HG02884 (cell line): ENCODE measurements at regions not wholly inside any gene's neighbourhood (a gene's known extent, or its start where the extent isn't known, plus 50 kb on each side); places are given as distances from the start of the nearest gene placed in this dataset.

ENCODE experiments used
- ATAC-seq: cut with Tn5 transposase; IDR thresholded peaks from one replicate; pipeline ENCODE4 v1.9.1; 2021; ENCODE audit warnings: mild to moderate bottlenecking, moderate library complexity; ENCODE audit not compliant: unreplicated experiment

DNA sequence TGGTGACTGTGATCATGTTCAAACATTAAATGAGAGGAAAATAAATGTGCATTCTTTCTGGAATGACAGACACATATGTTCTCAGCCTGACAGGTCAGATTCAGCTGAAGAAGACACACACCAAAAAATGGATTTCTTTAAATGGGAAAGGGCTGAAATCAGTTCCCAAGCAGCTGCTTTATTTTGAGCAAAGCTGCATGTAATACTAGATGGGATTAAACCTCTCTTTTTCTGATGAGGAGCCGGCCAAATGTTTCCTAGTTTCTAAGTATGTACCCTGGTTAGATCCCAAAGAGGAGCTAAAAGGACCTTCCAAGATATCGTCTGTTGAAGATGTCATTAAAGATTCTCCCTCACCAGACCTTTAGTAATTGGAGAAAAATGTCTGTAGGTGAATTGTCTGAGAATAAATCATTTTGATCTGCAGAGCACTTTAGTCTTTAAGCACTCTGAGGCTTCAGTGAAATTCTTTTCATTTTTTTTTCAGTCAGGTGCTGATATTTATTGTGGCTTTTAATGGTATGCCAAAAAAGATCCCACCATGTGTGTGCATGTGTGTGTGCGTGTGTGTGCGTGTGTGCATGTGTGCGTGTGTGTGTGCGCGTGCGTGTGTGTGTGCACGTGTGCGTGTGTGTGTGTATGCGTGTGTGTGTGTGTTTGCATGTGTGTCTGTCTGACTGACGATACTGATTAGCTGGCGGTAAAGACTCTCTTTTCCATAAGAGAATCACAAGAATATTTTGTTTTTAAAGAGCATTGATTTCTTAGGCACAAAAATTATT is 175.8 kb downstream of the IRS1 start:
- ATAC-seq: no peak

DNA sequence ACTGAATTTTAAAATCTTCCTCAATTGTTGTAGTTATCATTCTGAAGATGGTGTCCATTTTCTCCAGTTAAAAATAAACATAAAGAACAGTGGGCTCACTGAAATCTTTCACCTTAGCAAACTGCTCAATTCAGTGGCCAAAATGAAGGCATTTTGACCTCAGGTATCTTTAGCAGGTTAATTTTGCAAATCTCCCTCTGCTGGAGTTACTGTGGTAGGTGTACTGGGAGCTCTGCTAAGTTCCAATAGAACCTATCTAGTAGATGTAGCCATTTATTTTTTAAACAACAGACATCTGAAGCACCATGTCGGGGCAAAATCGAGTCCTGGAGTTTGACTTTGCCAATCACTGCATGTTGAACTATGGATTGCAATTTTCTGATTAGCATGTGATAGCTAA is 177.1 kb downstream of the IRS1 start:
- no peak for ATAC-seq

- ATAC-seq: no peak
Measured at GRCh38 chr2:226620176-226620575, 179.4 kb downstream of the IRS1 start.

DNA sequence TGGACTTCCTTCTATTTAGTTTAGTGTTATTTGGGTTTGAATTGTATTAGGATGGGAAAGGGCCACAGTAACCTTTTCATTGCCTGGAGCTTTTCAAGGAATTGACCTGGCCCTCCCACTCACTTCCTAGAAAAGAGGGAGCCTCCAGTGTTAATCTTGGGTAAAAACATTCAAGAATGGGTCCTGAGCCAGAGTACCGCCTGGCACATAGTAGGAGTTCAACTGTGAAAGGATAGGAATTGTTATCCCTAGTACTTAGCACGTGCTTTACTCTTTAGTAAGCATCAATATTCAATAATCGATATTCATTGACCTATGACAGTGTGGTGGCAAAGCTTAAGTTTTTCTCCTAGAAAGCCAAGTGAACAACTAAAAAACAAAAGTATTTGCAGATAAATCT is 179.9 kb downstream of the IRS1 start:
- ATAC-seq: no peak

DNA sequence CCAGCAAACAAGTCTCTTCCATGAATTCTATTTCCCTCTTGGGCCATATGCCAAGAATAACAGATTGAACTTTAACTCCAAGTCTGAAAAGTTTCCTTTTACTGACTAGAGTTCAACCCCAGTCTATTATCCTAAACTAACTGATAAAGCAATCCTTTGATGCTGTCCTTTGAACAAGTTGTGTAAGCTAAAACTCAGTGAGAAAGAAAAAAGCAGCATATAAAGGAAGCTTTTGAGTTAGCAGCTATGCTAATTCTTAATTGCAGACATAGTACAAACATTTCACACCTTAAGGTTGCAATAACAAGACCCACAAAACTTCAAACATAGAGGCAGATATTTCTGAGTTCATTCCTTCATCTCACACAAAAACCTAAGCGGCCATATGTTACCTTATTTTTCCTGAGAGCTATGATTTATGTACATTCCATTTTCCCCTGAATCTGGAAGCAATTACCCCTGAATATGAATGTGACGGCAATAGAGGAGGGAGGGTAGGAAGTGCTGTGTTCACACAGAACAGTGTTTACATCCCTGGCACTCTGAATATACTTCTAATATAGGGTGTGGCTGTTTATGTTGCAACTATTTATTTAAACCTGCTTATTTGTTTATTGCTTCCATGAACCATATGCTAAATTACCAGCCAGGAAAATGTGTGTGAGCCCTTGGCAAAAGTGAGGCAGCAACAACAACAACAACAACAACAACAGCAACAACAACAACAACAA is 180.6 kb downstream of the IRS1 start:
- ATAC-seq: no peak

DNA sequence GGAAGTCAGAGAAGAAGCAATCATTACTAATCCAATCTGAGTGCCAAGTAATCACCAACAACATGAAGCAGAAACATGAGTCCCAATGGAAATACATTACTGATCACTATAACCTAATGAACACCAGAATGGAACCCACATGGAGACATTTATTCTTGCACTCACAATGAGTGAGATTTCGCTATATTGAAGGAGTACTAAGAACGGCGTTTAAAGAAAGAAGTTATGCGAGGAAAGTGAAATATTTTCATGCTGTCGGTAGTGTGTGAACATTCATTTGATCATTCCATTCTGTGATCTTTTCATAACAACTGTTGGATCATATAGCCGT is 181.1 kb downstream of the IRS1 start:
- no peak for ATAC-seq

DNA sequence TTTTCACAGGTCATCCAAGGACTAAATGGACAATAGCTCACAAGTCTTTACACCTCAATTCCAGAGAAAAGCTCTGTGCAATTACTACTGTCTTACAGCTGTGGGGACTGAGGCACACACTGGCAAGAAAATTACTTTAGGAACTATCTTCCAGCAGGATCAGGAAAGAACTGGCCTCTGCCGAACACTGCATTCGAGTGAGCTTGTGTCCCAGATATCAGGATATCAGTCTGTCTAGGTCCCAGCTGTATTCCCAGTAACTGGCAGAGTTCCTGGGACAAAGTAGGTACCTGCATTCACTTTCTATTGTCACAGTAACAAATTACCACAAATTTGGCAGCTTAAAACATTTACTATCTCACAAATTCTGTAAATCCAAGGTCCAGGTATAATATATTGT is 183.7 kb downstream of the IRS1 start:
- no peak for ATAC-seq

- ATAC-seq: no peak
Measured at GRCh38 chr2:226611944-226612318, 187.7 kb downstream of the IRS1 start.

GRCh38 chr2:226611196-226611943 is 188.2 kb downstream of the IRS1 start:
- ATAC-seq: no peak

GRCh38 chr2:226609366-226609765 is 190.3 kb downstream of the IRS1 start:
- no peak for ATAC-seq

GRCh38 chr2:226608451-226608850 is 191.2 kb downstream of the IRS1 start:
- ATAC-seq: no peak

DNA sequence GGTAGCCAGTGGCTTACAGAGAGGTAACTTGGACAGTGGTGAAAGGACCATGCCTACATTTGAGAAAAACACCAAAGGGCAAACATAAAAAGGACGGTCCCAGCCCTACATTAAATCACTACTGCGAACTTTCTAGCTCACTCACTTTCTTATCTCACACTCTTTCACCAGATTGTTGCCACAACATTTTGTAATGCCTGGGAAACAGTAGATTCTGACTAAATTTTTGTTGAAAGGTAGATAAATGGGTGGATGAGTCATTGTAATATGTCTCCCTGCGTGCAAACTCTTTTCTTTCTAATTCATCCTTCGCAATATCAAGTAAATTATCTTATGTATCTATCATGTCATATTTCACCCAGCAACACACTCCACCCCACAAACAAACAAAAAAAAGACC is 192.2 kb downstream of the IRS1 start:
- no peak for ATAC-seq

GRCh38 chr2:226605642-226606041 is 194.0 kb downstream of the IRS1 start:
- no peak for ATAC-seq

- no peak for ATAC-seq
Measured at GRCh38 chr2:226603606-226604005, 196.0 kb downstream of the IRS1 start.

- ATAC-seq: no peak
Measured at GRCh38 chr2:226601881-226602662, 197.5 kb downstream of the IRS1 start.

DNA sequence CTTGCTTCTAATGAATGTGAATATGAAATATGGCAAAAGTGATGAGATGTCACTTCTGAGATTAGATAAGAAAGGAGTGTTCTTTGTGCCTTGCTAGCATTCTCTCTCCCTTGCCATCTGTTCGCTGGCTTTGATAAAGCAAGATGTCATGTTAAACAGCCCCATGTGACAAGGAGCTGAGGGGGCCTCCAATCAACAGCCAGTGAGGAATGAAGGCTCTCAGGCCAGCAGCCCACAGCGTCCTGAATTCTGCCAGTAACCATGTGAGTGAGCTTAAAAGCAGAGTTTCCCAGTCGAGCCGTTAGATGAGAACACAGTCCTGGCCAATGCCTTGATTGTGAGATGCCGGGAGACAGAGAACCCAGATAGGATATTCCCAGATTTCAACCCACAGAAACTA is 198.8 kb downstream of the IRS1 start:
- ATAC-seq: no peak

- ATAC-seq: no peak
Measured at GRCh38 chr2:226600184-226600583, 199.4 kb downstream of the IRS1 start.

DNA sequence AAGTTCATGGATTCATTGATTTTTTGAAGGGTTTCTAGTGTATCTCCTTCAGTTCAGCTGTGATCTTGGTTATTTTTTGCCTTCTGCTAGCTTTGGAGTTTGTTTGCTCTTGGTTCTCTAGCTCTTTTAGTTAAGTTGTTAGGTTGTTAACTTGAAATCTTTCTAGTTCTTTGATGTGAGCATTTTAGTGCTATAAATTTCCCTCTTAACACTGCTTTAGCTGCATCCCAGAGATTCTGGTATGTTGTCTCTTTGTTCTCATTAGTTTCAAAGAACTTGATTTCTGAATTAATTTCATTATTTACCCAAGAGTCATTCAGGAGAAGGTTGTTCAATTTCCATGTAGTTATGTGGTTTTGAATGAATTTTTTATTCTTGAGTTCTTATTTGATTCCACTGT is 210.6 kb downstream of the IRS1 start:
- ATAC-seq: no peak

- ATAC-seq: no peak
Measured at GRCh38 chr2:226585130-226585561, 214.5 kb downstream of the IRS1 start.

DNA sequence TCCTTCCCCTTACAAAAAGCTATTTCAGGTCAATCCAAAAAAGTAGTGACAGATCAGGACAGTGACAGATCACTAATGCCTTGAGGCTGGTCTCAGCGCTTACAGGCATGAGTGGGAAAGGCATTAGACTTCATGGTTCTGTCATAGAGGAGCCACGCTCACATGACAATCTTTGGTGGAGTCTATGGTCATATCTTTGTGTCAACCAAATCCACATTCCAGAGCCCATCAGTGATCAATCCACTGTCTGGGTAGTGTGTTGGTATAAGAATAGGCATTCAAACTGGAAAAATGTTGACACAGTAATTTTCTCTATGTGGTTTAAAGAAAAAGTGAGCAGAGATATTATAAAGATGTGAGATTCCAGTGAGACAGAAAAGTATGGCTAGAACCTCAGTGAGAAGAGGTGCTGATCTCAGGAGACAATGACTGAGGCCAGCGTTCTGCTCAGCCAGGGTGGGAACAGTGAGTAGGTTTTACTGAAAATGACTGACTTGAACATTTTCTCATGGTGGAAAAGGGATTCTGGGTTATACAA is 215.0 kb downstream of the IRS1 start:
- no peak for ATAC-seq

- no peak for ATAC-seq
Measured at GRCh38 chr2:226583715-226584114, 215.9 kb downstream of the IRS1 start.
